ENCODE measurements at regions not wholly inside any gene's neighbourhood (a gene's known extent, or its start where the extent isn't known, plus 50 kb on each side); places are given as distances from the start of the nearest gene placed in this dataset.

- WGBS, 2 experiments (ENCODE audit: extremely low coverage in 1 of 2, insufficient coverage in 1 of 2, insufficient read length in 1 of 2, insufficient replicate concordance in 2 of 2, low coverage in 1 of 2, low lambda C conversion rate in 2 of 2, missing lambda C conversion rate in 1 of 2) = 78% methylated on average over 4 of the region's 4 CpGs; no CpG with 5 or more reads in 1 of the 2 experiments
- no peak for FAIRE-seq
Observed at GRCh38 chr11:11213117-11213516, 139.9 kb downstream of the CSNK2A3 start.

More at GRCh38 chr11:11213117-11213516, 139.9 kb downstream of the CSNK2A3 start:
- ChIA-PET CTCF (ENCODE audit: partially characterized antibody) (interaction anchor here (0.9 kb wide), 2 partner anchors 18 to 589 kb away, joined by 3 read pairs; no protein-coding TSS in a partner anchor), POLR2A (ENCODE audit: partially characterized antibody) (no interaction called here)
- no peaks in the 10 kb centered on the region; the same call in 1 of the 2 replicates for H3K23me2 ChIP-seq (ENCODE audit: low read depth, low read length)
- no peak overlapping the region for H3K9ac ChIP-seq (replicated peaks in 1 of 4; ENCODE audit: extremely low read depth in 1 of 4, low read depth in 3 of 4, low read length in 3 of 4)
- no peaks in the 10 kb centered on the region for H4K20me1 ChIP-seq (replicated peaks in 1 of 2; ENCODE audit: control insufficient read depth in 1 of 2, insufficient read depth in 2 of 2, low read length in 2 of 2)
- H3K27ac ChIP-seq (ENCODE audit: low read depth, low read length) = no peak overlapping the region
- no peak overlapping the region for H2BK15ac ChIP-seq (ENCODE audit: low read length)
- H3K56ac ChIP-seq (replicated peaks; ENCODE audit: insufficient read length, low read depth, low read length) = no peak overlapping the region
- H3K4me2 ChIP-seq (ENCODE audit: insufficient read depth in 1 of 2, low read depth in 2 of 2, low read length in 2 of 2) = no peak overlapping the region
- no peaks in the 10 kb centered on the region for H3K9me3 ChIP-seq (ENCODE audit: insufficient read depth in 2 of 2, low read depth in 1 of 2, low read length in 1 of 2)
- TF ChIP-seq HDAC6 (IDR thresholded peaks at IDR 0.05; ENCODE audit: low read depth, low read length) (no peak), RBBP5 (IDR thresholded peaks at IDR 0.05; ENCODE audit: borderline replicate concordance, low read depth, low read length) (no peak), RFX5 (IDR thresholded peaks at IDR 0.05; ENCODE audit: borderline replicate concordance, low read depth, low read length) (no peak), SP1 (IDR thresholded peaks at IDR 0.05; ENCODE audit: low read depth, low read length) (no peak), EGR1 (IDR thresholded peaks at IDR 0.05; ENCODE audit: borderline replicate concordance, low read depth, low read length) (no peak), MAX (IDR thresholded peaks at IDR 0.05) (no peak), RAD21 (IDR thresholded peaks at IDR 0.05 in 1 of 2, conservative IDR thresholded peaks at IDR 0.05 in 1 of 2; ENCODE audit: low read depth in 2 of 2, low read length in 2 of 2) (no peak), EZH2 (IDR thresholded peaks at IDR 0.05; ENCODE audit: low read depth, low read length, severe bottlenecking) (no peak), SAP30 (IDR thresholded peaks at IDR 0.05; ENCODE audit: insufficient read depth, insufficient replicate concordance, low read length) (no peak), NANOG (IDR thresholded peaks at IDR 0.05; ENCODE audit: insufficient read depth, low read depth, low read length, poor library complexity, severe bottlenecking) (no peak), SIN3A (conservative IDR thresholded peaks at IDR 0.05 in 1 of 2, IDR thresholded peaks at IDR 0.05 in 1 of 2; ENCODE audit: low read depth in 1 of 2, low read length in 2 of 2) (no peak), CEBPB (IDR thresholded peaks at IDR 0.05; ENCODE audit: low read depth, low read length) (no peak), TBP (IDR thresholded peaks at IDR 0.05; ENCODE audit: low read depth, low read length) (no peak)
- H3K14ac ChIP-seq (ENCODE audit: insufficient read length) = no peak overlapping the region
- H2AK5ac ChIP-seq (ENCODE audit: low read depth, low read length) = no peak overlapping the region
- H3K79me1 ChIP-seq (ENCODE audit: low read depth, low read length) = no peaks in the 10 kb centered on the region
- H3K23ac ChIP-seq (ENCODE audit: insufficient read length) = no peak overlapping the region
- H3K4me3 ChIP-seq (ENCODE audit: extremely low read depth in 1 of 4, insufficient read depth in 2 of 4, low read depth in 3 of 4, low read length in 4 of 4) = no peak overlapping the region
- no peak overlapping the region for H2BK20ac ChIP-seq (ENCODE audit: low read length)
- no peaks in the 10 kb centered on the region for H3K4me1 ChIP-seq (replicated peaks in 1 of 4; ENCODE audit: control insufficient read depth in 3 of 4, insufficient read depth in 4 of 4, low read length in 3 of 4)
- no peak overlapping the region for H4K5ac ChIP-seq (ENCODE audit: insufficient read length, low read depth, low read length)
- no peak overlapping the region for H4K8ac ChIP-seq (ENCODE audit: extremely low read depth, insufficient read depth, low read length)
- H2AFZ ChIP-seq (ENCODE audit: low read length) = no peak overlapping the region
- no peak overlapping the region for H3K4ac ChIP-seq (replicated peaks; ENCODE audit: insufficient read length, low read depth, low read length)
- H2BK5ac ChIP-seq (ENCODE audit: low read depth, low read length) = no peak overlapping the region
- no peaks in the 10 kb centered on the region for H3K27me3 ChIP-seq (replicated peaks in 1 of 4; ENCODE audit: control insufficient read depth in 3 of 4, extremely low read depth in 1 of 4, insufficient read depth in 3 of 4, low read length in 3 of 4)
- no peaks in the 10 kb centered on the region for H3K79me2 ChIP-seq (ENCODE audit: control insufficient read depth in 1 of 2, insufficient read depth in 2 of 2, low read length in 2 of 2)
- H3K36me3 ChIP-seq (ENCODE audit: control insufficient read depth in 2 of 4, insufficient read depth in 4 of 4, low read length in 3 of 4) = no peaks in the 10 kb centered on the region
- no peak overlapping the region for H2BK12ac ChIP-seq (ENCODE audit: low read depth, low read length)
- no peak for DNase-seq (ENCODE audit: low read depth in 1 of 2, low spot score in 2 of 2)
- no peak overlapping the region for H3K18ac ChIP-seq (ENCODE audit: extremely low read depth, low read length)
- H4K91ac ChIP-seq (replicated peaks; ENCODE audit: insufficient read length, low read length) = no peak overlapping the region
- no peak overlapping the region for H2BK120ac ChIP-seq (replicated peaks; ENCODE audit: low read depth, low read length)

Measured in H1 (cell line).